ENCODE measurements at regions not wholly inside any gene's neighbourhood (a gene's known extent, or its start where the extent isn't known, plus 50 kb on each side); places are given as distances from the start of the nearest gene placed in this dataset.

- Histone ChIP-seq H3K9ac (ENCODE audit: low read length) (no peak overlapping the region), H3K4me1 (ENCODE audit: insufficient read depth, low read length) (no peaks in the 10 kb centered on the region), H3K79me2 (ENCODE audit: insufficient read depth, low read length) (no peaks in the 10 kb centered on the region), H3K27ac (ENCODE audit: low read depth, low read length) (no peak overlapping the region), H3K4me3 (ENCODE audit: insufficient read depth, low read depth, low read length) (no peak overlapping the region), H3K36me3 (ENCODE audit: insufficient read depth, low read length) (no peaks in the 10 kb centered on the region), H3K4me2 (ENCODE audit: low read length) (no peak overlapping the region), H4K20me1 (ENCODE audit: insufficient read depth, low read length) (no peaks in the 10 kb centered on the region), H3K9me3 (ENCODE audit: insufficient read depth, low read depth, low read length) (no peaks in the 10 kb centered on the region), H3K27me3 (ENCODE audit: insufficient read depth, low read length) (peaks cover 2% of the 10 kb centered on the region), H2AFZ (ENCODE audit: low read depth, low read length) (no peak overlapping the region)
- Mint-ChIP-seq H3K36me3 (ENCODE audit: low read depth, unreplicated experiment) (peaks cover 8% of the 10 kb centered on the region), H3K4me1 (ENCODE audit: low read depth, unreplicated experiment) (no peaks in the 10 kb centered on the region), H3K9me3 (ENCODE audit: unreplicated experiment) (peaks cover 3% of the 10 kb centered on the region), H3K27me3 (ENCODE audit: low read depth, unreplicated experiment) (no peaks in the 10 kb centered on the region), H3K27ac (ENCODE audit: unreplicated experiment) (no peak overlapping the region), H3K4me3 (ENCODE audit: unreplicated experiment) (no peak overlapping the region)
- TF ChIP-seq CTCF (IDR thresholded peaks at IDR 0.05; ENCODE audit: insufficient read depth, low read depth, low read length) (no peak), EZH2 (IDR thresholded peaks at IDR 0.05; ENCODE audit: insufficient read depth, low read length) (no peak)
- DNase-seq (ENCODE audit: low read depth): no peak
- FAIRE-seq: no peak
These were observed 107.7 kb downstream of the EHF start for GRCh38 chr11:34728609-34729008.

GRCh38 chr11:34727228-34727737 lies 106.4 kb downstream of the EHF start:
- H3K27me3 ChIP-seq (ENCODE audit: insufficient read depth, low read length): peaks cover 2% of the 10 kb centered on the region
- H3K36me3 Mint-ChIP-seq (ENCODE audit: low read depth, unreplicated experiment): peaks cover 8% of the 10 kb centered on the region
- FAIRE-seq: no peak

More at GRCh38 chr11:34727228-34727737, 106.4 kb downstream of the EHF start:
- TF ChIP-seq EZH2 (IDR thresholded peaks at IDR 0.05; ENCODE audit: insufficient read depth, low read length) (no peak), CTCF (IDR thresholded peaks at IDR 0.05; ENCODE audit: insufficient read depth, low read depth, low read length) (no peak)
- no peaks in the 10 kb centered on the region for H3K4me1 ChIP-seq (ENCODE audit: insufficient read depth, low read length)
- no peak overlapping the region for H3K4me3 ChIP-seq (ENCODE audit: insufficient read depth, low read depth, low read length)
- H3K36me3 ChIP-seq (ENCODE audit: insufficient read depth, low read length): no peaks in the 10 kb centered on the region
- Mint-ChIP-seq H3K9me3 (ENCODE audit: unreplicated experiment) (peaks cover 4% of the 10 kb centered on the region), H3K4me1 (ENCODE audit: low read depth, unreplicated experiment) (no peaks in the 10 kb centered on the region), H3K4me3 (ENCODE audit: unreplicated experiment) (no peak overlapping the region), H3K27me3 (ENCODE audit: low read depth, unreplicated experiment) (no peaks in the 10 kb centered on the region), H3K27ac (ENCODE audit: unreplicated experiment) (no peak overlapping the region)
- no peak overlapping the region for H3K4me2 ChIP-seq (ENCODE audit: low read length)
- H4K20me1 ChIP-seq (ENCODE audit: insufficient read depth, low read length): no peaks in the 10 kb centered on the region
- H3K9ac ChIP-seq (ENCODE audit: low read length): no peak overlapping the region
- no peaks in the 10 kb centered on the region for H3K9me3 ChIP-seq (ENCODE audit: insufficient read depth, low read depth, low read length)
- no peak overlapping the region for H2AFZ ChIP-seq (ENCODE audit: low read depth, low read length)
- H3K79me2 ChIP-seq (ENCODE audit: insufficient read depth, low read length): no peaks in the 10 kb centered on the region
- H3K27ac ChIP-seq (ENCODE audit: low read depth, low read length): no peak overlapping the region
- no peak for DNase-seq (ENCODE audit: low read depth)

Measured in astrocyte (in vitro differentiated cells and primary cell).